Sigmoid colon (tissue), 6 donors: ENCODE measurements at regions not wholly inside any gene's neighbourhood (a gene's known extent, or its start where the extent isn't known, plus 50 kb on each side); places are given as distances from the start of the nearest gene placed in this dataset.
A peak's percentile ranks its signal among the peaks of the same experiment; 100 is the strongest.

ENCODE experiments used
- DNase-seq: peaks from one replicate; pipeline ENCODE4 v3.0.0-alpha.2; 2019
- H3K27ac ChIP-seq, 4 donors: fragments of 200-600 bp; sonication (generic); one replicate each; pipeline ENCODE4 v1.5.1; 2016 to 2019; ENCODE audit warnings: mild to moderate bottlenecking in 1 of 4
- H3K27me3 ChIP-seq, 3 donors: fragments of 200-600 bp; sonication (generic); one replicate each; pipeline ENCODE4 v1.5.1; 2019; ENCODE audit warnings: mild to moderate bottlenecking in 1 of 3
- H3K36me3 ChIP-seq, 4 donors: fragments of 200-600 bp; sonication (generic); one replicate each; pipeline ENCODE4 v1.5.1; 2016 to 2019
- H3K4me1 ChIP-seq, 4 donors: fragments of 200-600 bp; sonication (generic); one replicate each; pipeline ENCODE4 v1.5.1; 2017 to 2019
- H3K4me3 ChIP-seq, 4 donors: fragments of 200-600 bp; sonication (generic); one replicate each; pipeline ENCODE4 v1.5.1; 2017 to 2019; ENCODE audit warnings: mild to moderate bottlenecking in 2 of 4, moderate library complexity in 1 of 4
- H3K9me3 ChIP-seq, 4 donors: fragments of 200-600 bp in 3 of 4; sonication (generic) in 3 of 4; one replicate each; pipeline versions ENCODE4 v1.5.1 to v1.6.1; 2013 to 2019
- CTCF ChIP-seq, 4 experiments: fragments of 450-650 bp in 3 of 4; fragments of 200-600 bp in 1 of 4; IDR thresholded peaks; one replicate each; pipeline ENCODE4 v1.5.1; 2016 to 2019; ENCODE audit warnings: antibody characterized with exemption in 4 of 4, mild to moderate bottlenecking in 3 of 4, moderate library complexity in 2 of 4
- EP300 ChIP-seq, 4 donors: sonication (generic); formaldehyde crosslinking; IDR thresholded peaks; one replicate each; pipeline ENCODE4 v1.6.1; 2017; ENCODE audit warnings: antibody characterized with exemption in 4 of 4
- POLR2A ChIP-seq, 2 donors: fragments of 450-650 bp; IDR thresholded peaks; one replicate each; pipeline ENCODE4 v1.6.1; 2016; ENCODE audit warnings: antibody characterized with exemption in 2 of 2, mild to moderate bottlenecking in 2 of 2, moderate library complexity in 2 of 2
- POLR2AphosphoS5 ChIP-seq, 4 donors: sonication (generic); formaldehyde crosslinking; IDR thresholded peaks; one replicate each; pipeline ENCODE4 v1.6.1; 2017; ENCODE audit warnings: antibody characterized with exemption in 4 of 4
- WGBS, 2 donors: extraction: QIAGEN DNeasy Blood & Tissue Kit; methylation state at CpG; one replicate each; pipeline ENCODE4 v1.1.7; 2013; 5-methylcytosine and 5-hydroxymethylcytosine counted together
- intact Hi-C: fragments of 100-400 bp; cut with DNase I; formaldehyde crosslinking; loops from one replicate; pipeline ENCODE4 v1.15.1; 2023
- donor health status: healthy with polysubstance abuse.
- donor health status: healthy.

- no peak for DNase-seq
- no peaks in the 10 kb centered on the region for H3K27me3 ChIP-seq
- H3K4me3 ChIP-seq: no peak overlapping the region
- intact Hi-C loops: no loop called here
- 85 to 92% methylated on average over 6 of the region's 6 CpGs for WGBS, 2 donors
- H3K9me3 ChIP-seq: no peaks in the 10 kb centered on the region
- no peak for TF ChIP-seq CTCF (IDR thresholded peaks at IDR 0.05)
- no peak for TF ChIP-seq EP300 (IDR thresholded peaks at IDR 0.05)
- TF ChIP-seq POLR2AphosphoS5 (IDR thresholded peaks at IDR 0.05): no peak
- TF ChIP-seq POLR2A (IDR thresholded peaks at IDR 0.05): no peak
- no peak overlapping the region for H3K27ac ChIP-seq
- H3K36me3 ChIP-seq: no peaks in the 10 kb centered on the region
- H3K4me1 ChIP-seq: peaks cover 0 to 21% (median 16%) of the 10 kb centered on the region in 4 donors
Measured at GRCh38 chr2:100202567-100202966, 60.2 kb upstream of the AFF3 start.

GRCh38 chr2:100200985-100201384 is 58.6 kb upstream of the AFF3 start:
- Histone ChIP-seq H3K27me3 (no peaks in the 10 kb centered on the region), H3K4me3 (no peak overlapping the region), H3K36me3 (no peaks in the 10 kb centered on the region), H3K9me3 (no peaks in the 10 kb centered on the region), H3K4me1 (peaks cover 0 to 37% (median 32%) of the 10 kb centered on the region in 4 donors), H3K27ac (no peak overlapping the region)
- intact Hi-C loops: no loop called here
- DNase-seq: no peak
- WGBS, 2 donors: 89% methylated on average over 4 of the region's 4 CpGs
- TF ChIP-seq CTCF (IDR thresholded peaks at IDR 0.05) (no peak), POLR2AphosphoS5 (IDR thresholded peaks at IDR 0.05) (no peak)

DNA sequence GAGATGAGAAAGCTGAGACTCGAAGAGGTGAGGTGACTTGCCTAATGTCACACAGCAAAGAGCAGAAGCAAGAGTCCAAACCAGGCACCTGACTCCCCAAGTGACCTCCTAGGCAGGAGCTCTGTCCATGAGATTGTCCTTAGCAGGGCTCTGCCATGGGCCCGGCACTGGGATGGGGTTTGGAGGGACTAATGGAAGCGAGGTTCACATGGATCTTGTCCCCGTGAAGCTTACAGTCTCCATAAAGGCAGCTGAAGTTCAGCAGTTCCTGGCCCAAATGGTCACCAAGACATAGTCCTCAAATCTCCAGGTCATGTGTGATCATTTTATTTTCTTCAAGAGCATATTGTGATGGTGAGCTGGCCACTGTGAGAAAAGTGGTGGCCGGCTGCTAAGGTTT is 57.0 kb upstream of the AFF3 start:
- intact Hi-C loops: loop anchor here (5.0 kb wide), 1 partner anchor 92 kb away; no protein-coding TSS in a partner anchor
- Histone ChIP-seq H3K36me3 (no peaks in the 10 kb centered on the region), H3K9me3 (no peaks in the 10 kb centered on the region), H3K4me3 (no peak overlapping the region), H3K27me3 (no peaks in the 10 kb centered on the region), H3K4me1 (peaks cover 0 to 46% (median 38%) of the 10 kb centered on the region in 4 donors), H3K27ac (peak overlapping the region; percentile 83 to 94 (median 85))
- no peak for TF ChIP-seq POLR2A (IDR thresholded peaks at IDR 0.05)
- no peak for DNase-seq
- 93 to 95% methylated on average over 5 of the region's 5 CpGs for WGBS, 2 donors

DNA sequence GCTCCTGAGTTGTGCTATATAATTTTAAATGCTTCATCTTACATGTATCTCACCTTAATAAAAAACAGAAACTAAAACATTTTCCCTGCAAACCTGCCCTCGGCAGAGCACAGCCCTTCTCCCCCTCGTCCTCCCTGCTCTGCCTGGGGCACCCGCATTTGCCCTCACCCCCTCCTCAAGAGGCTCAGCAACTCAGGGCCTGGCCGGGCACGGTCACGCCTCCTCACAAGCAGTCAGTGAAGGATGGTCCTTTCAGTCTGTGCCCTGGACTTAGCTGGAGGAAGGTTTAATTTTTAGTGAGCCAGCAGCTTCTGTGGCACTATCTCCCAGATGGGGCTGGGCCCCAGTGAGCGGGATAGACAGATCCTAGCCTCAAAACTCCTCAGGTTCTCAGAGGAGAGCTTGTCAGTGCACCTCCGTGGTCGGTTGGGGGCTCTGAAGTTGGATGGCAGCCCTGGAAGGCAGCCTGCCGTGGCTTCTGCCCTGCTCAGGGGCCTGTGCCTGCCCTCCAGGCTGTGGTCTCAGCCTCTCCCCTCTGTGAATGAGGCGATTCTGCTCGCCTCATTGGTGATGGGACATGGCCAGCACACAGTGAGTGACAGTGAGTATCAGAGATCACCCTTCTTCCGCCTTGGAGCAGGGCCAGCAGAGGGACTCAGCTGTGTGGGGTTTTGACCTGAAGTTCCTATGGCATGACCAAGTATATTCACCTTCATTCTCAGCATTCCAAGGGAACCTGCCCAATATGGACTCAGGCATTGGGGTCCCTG is 56.3 kb upstream of the AFF3 start:
- Histone ChIP-seq H3K4me3 (no peak overlapping the region), H3K27ac (peak overlapping the region; percentile 83 to 94 (median 85)), H3K9me3 (no peaks in the 10 kb centered on the region), H3K27me3 (no peaks in the 10 kb centered on the region), H3K4me1 (peaks cover 0 to 46% (median 38%) of the 10 kb centered on the region in 4 donors), H3K36me3 (no peaks in the 10 kb centered on the region)
- no peak for TF ChIP-seq EP300 (IDR thresholded peaks at IDR 0.05)
- no peak for TF ChIP-seq POLR2A (IDR thresholded peaks at IDR 0.05)
- TF ChIP-seq POLR2AphosphoS5 (IDR thresholded peaks at IDR 0.05): no peak
- no peak for TF ChIP-seq CTCF (IDR thresholded peaks at IDR 0.05)
- 87 to 88% methylated on average over 13 of the region's 13 CpGs for WGBS, 2 donors
- no peak for DNase-seq
- intact Hi-C loops: loop anchor here (5.0 kb wide), 1 partner anchor 91 kb away; no protein-coding TSS in a partner anchor

- Histone ChIP-seq H3K36me3 (no peaks in the 10 kb centered on the region), H3K27me3 (no peaks in the 10 kb centered on the region), H3K9me3 (no peaks in the 10 kb centered on the region), H3K4me1 (peaks cover 0 to 51% (median 38%) of the 10 kb centered on the region in 4 donors), H3K4me3 (peak overlapping the region in 1 of 4 donors; percentile 10), H3K27ac (peak overlapping the region; percentile 83 to 94 (median 85))
- intact Hi-C loops: loop anchor here (2.0 to 5.0 kb wide), 2 partner anchors 15 to 90 kb away; no protein-coding TSS in a partner anchor
- TF ChIP-seq CTCF (IDR thresholded peaks at IDR 0.05) (no peak), POLR2A (IDR thresholded peaks at IDR 0.05) (no peak), POLR2AphosphoS5 (IDR thresholded peaks at IDR 0.05) (peak in 3 of 4 donors; percentile 53 to 68 (median 60)), EP300 (IDR thresholded peaks at IDR 0.05) (peak in 3 of 4 donors; percentile 19 to 68 (median 64))
- 46 to 66% methylated on average over 8 of the region's 8 CpGs for WGBS, 2 donors
- DNase-seq: peak; percentile 81
Measured at GRCh38 chr2:100197631-100198153, 55.3 kb upstream of the AFF3 start.
